GM13976 (cell line): ENCODE measurements at regions not wholly inside any gene's neighbourhood (a gene's known extent, or its start where the extent isn't known, plus 50 kb on each side); places are given as distances from the start of the nearest gene placed in this dataset.

Experiments used
- DNase-seq: peaks from one replicate; pipeline ENCODE4 v3.0.0; 2012; ENCODE audit warnings: low spot score
- CTCF ChIP-seq: IDR thresholded peaks from 2 replicates; pipeline ENCODE4 v1.5.1; 2012; ENCODE audit warnings: borderline replicate concordance, mild to moderate bottlenecking; ENCODE audit not compliant: insufficient read depth; ENCODE audit errors: extremely low read depth, missing control alignments, control extremely low read depth
- in situ Hi-C: fragments of 300-500 bp; cut with MboI; formaldehyde crosslinking; loops from one replicate; pipeline ENCODE4 v1.12.0; 2022; ENCODE audit warnings: low sequenced_read_pairs, mixed read lengths, inconsistent platforms; ENCODE audit not compliant: unreplicated experiment

DNA sequence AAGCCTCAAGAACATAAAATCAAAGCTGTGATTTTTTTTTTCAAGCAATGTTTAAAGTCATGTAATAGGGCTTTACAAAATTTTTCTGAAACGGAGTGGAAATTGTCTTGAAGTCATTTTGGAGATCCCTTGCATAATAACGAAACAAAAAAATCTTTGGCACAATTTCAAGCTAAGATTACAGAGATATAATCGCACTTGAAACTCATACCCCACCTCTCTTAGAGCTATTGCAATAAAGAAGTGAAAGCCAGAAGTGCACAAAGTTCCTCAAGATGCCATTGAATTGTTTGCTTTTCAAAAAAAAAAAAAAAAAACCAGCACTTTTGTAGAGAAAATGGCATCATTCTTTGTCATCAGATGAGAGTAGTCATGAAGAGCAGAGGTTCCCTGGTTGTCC lies 152.3 kb downstream of the PAX3 start:
- DNase-seq, result no peak
- in situ Hi-C loops, result no loop called here
- no peak for TF ChIP-seq CTCF

DNA sequence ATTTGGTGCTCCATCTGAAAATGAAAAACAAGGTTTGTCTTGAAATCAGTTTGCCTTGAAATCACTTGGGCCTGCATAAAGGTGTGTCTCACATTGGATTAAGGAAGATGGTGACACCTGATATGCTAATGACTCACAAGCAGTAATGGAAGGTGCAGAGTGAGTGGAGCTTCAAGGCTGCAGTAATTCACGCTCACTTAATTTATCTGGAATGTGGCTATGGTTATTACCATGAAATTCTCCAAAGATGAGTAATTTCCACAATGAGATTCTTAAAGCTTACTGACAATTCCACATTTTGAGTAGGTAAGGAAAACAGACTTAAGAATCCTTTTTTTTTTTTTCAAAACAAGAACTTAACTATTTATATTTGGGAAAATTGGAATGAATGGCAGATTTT lies 156.8 kb downstream of the PAX3 start:
- in situ Hi-C loops, result no loop called here
- DNase-seq, result no peak

DNA sequence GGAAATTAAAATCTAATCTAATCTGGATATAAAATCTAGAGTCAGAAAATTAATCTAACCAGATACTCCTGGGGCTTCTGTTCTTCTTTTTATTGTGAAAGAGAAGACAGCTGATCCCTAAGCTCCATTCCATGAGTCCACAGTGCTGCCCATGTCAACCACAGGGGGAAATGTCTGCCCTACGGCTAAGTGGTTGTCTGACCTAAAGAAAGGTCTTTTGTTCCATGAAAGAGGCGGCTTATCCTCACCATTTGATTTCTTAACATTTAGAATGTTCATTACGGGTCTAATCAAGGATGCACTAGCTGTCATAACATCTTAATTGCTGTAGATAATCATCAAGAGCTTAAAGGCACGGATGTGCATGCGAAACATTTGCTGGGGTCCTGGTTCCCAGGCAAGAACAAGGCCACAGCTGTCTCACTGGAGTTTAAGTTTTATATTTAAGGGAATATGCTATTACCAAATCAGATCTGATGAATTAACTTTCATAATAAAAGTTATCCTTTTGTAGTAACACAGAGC lies 162.6 kb downstream of the PAX3 start:
- in situ Hi-C loops, result no loop called here
- TF ChIP-seq CTCF, result no peak
- DNase-seq, result no peak

More for the DNA sequence above, 156.8 kb downstream of the PAX3 start:
- no peak for TF ChIP-seq CTCF

DNA sequence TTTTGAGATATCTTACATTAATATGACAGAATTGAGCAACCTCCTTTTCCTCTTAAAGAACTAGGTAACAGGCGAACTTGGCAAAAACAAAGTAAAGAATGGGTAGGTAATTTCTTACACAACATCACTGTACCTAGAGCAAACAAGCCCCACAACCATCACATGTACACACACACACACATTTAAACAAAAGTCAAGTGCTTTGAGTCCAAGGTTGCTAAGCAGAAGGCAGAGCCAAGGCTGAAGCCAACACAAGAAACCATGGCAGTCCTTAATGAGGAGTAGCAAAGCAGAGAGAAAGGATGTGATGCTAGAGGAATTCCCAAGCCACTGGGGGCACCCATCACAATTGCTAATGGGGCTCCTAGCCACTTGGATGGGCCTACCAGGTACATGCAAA lies 164.1 kb downstream of the PAX3 start:
- no peak for TF ChIP-seq CTCF
- DNase-seq, result no peak
- in situ Hi-C loops, result no loop called here

DNA sequence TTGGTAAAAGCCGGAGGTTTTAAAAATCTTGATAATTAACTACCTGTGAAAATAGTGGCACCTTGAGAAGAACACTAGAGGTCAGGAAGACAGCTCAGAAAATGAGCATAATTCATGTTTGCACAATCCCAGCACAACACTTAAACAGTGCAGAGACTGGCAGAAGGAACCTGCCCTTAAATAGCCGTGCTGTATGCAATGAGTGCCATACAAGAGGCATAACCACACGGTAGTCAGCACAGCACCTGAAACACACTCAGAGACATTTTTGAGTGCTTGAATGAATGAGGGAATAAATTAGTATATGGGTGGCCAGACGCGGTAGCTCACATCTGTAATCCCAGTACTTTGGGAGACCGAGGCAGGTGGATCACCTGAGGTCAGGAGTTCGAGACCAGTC lies 164.9 kb downstream of the PAX3 start:
- no peak for TF ChIP-seq CTCF
- in situ Hi-C loops, result no loop called here
- no peak for DNase-seq

- no peak for TF ChIP-seq CTCF
- in situ Hi-C loops, result no loop called here
- no peak for DNase-seq
Observed at GRCh38 chr2:222130855-222131254, 167.9 kb downstream of the PAX3 start.

DNA sequence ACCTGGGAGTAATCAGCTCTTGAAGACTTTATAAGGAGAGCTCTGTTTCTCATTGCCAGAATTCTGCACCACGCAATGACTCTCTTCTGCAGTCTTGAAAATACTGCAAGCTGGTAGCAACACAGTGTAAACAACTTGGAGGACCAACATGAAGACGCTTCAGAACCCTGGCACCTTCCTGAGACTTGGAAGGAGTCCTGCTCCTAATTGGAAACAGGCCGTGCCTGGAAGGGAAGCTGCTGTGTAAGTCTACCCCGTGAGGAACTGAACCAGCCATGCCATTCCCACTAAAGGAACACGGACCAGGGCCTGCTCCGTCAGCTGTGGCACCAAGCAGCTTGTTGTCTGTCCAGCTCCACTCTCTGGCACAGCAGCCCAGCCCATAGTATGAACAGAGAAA lies 171.1 kb downstream of the PAX3 start:
- in situ Hi-C loops, result no loop called here
- no peak for TF ChIP-seq CTCF
- DNase-seq, result no peak
